ENCODE measurements at regions not wholly inside any gene's neighbourhood (a gene's known extent, or its start where the extent isn't known, plus 50 kb on each side); places are given as distances from the start of the nearest gene placed in this dataset.

DNA sequence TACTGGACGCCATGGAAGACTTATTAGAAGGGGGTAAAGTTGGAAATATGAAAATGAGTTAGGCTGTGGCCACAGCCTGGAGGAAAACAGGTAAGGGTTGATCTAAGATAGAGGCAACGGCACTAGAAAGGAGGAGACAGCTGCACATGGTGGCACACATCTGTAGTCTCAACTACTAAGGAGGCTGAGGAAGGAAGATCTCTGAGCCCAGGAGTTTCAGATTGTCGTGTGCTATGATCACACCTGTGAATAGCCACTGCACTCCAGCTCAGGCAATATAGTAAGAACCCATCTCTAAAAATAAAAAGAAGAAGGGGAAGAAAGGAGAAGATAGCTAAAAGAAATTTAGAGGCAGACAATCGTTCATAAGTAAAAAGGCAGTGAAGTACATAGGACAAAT is 87.8 kb upstream of the SORBS2 start:
- CTCF ChIA-PET: no interaction called here
- Mint-ChIP-seq H3K9me3 (ENCODE audit: low read depth) (no peaks in the 10 kb centered on the region), H3K27me3 (no peaks in the 10 kb centered on the region)

DNA sequence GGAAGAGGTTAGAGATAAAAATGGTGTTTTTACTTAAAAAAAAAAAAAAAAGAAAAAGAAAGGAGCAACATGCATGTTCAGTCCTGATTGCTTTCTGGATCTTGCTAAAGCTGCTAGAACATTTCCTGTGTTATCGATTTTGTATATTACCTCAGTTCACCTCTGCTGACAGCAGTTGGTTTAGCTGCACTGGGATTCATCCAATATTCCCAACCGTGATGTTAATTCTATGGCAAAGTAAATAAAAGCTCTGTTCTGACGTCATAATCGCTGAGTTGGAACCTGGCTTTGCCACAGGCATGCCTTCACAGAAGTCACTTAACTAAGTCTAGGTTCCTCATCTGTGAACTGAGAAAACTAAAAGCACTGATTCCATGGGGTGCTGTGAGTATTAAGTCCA is 90.7 kb upstream of the SORBS2 start:
- CTCF ChIA-PET: no interaction called here
- ATAC-seq: no peak
- no peak for DNase-seq
- H3K27ac Mint-ChIP-seq: no peak overlapping the region
- H3K36me3 Mint-ChIP-seq: no peaks in the 10 kb centered on the region
- H3K27me3 Mint-ChIP-seq: no peaks in the 10 kb centered on the region
- H3K4me3 Mint-ChIP-seq: no peak overlapping the region
- H3K4me1 Mint-ChIP-seq: no peaks in the 10 kb centered on the region
- H3K9me3 Mint-ChIP-seq (ENCODE audit: low read depth): no peaks in the 10 kb centered on the region

More for the DNA sequence above, 87.8 kb upstream of the SORBS2 start:
- no peak overlapping the region for H3K4me3 Mint-ChIP-seq
- peaks cover 2% of the 10 kb centered on the region for H3K4me1 Mint-ChIP-seq
- H3K27ac Mint-ChIP-seq: no peak overlapping the region
- ATAC-seq (no peak), DNase-seq (no peak)
- no peaks in the 10 kb centered on the region for H3K36me3 Mint-ChIP-seq

DNA sequence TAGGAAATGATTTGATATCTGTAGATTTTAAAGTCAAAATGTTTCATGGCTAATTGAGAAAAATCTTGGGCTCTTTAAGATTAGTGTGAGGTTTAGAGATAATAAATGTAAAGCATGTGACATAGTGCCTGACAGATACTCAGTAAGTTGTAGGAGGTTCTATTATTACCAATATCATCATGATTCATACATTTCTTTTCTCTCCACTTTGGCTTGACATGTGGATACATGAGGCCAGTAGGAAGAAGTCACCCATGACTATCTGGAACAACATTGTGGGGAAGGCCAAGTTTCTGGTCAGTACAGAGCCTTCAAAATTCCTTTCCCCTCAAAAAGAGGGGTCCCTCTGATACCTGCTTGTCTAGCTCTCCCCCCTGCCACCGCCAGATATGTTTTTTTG is 91.2 kb upstream of the SORBS2 start:
- Mint-ChIP-seq H3K9me3 (ENCODE audit: low read depth) (no peaks in the 10 kb centered on the region), H3K36me3 (no peaks in the 10 kb centered on the region), H3K27ac (no peak overlapping the region), H3K27me3 (no peaks in the 10 kb centered on the region), H3K4me3 (no peak overlapping the region), H3K4me1 (no peaks in the 10 kb centered on the region)
- DNase-seq: no peak
- no peak for ATAC-seq
- CTCF ChIA-PET: no interaction called here

DNA sequence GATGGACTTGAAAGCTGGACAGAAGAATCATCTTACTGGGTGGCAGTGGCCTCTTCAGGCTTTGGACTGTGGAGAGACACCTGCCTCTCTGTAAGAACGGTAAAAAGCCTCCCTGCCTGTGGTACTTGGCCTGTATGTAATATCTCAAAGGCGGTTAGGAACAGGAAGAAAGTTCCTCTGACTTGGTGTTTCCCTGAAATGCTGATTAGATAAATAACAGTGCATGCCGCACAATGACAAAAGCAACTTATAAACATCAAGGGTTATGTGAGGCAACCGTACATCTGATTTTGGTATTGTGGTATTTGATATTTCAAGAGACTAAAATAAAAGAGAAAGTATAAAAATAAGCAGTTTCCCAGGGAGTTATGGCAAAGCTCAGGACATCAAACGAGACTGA is 92.4 kb upstream of the SORBS2 start:
- no peak for ATAC-seq
- Mint-ChIP-seq H3K36me3 (no peaks in the 10 kb centered on the region), H3K9me3 (ENCODE audit: low read depth) (no peaks in the 10 kb centered on the region), H3K27me3 (no peaks in the 10 kb centered on the region), H3K4me3 (no peak overlapping the region), H3K4me1 (no peaks in the 10 kb centered on the region), H3K27ac (no peak overlapping the region)
- no peak for DNase-seq
- CTCF ChIA-PET: no interaction called here

DNA sequence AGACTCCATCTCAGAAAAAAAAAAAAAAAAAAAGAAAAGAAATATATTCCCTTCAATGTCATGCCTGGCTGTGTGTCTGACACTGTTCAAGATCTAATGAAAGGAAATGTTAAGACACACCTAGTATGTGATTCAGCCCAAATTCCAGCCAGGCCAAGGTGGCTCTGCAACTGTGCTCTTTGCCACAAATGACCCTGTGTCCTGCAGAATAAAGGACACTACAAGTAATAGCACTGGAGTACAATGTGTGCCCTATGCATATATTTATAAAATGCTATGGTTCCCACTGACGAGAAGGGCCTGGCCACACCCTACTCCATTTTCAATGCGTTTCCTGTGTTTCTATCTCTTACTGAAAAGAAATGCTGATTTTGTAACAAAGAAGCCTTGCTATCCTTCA is 98.0 kb upstream of the SORBS2 start:
- H3K27me3 Mint-ChIP-seq: no peaks in the 10 kb centered on the region
- DNase-seq (no peak), ATAC-seq (no peak)
- H3K4me3 Mint-ChIP-seq: no peak overlapping the region
- H3K9me3 Mint-ChIP-seq (ENCODE audit: low read depth): no peaks in the 10 kb centered on the region
- no peak overlapping the region for H3K27ac Mint-ChIP-seq
- CTCF ChIA-PET: no interaction called here
- no peaks in the 10 kb centered on the region for H3K4me1 Mint-ChIP-seq
- H3K36me3 Mint-ChIP-seq: no peaks in the 10 kb centered on the region

DNA sequence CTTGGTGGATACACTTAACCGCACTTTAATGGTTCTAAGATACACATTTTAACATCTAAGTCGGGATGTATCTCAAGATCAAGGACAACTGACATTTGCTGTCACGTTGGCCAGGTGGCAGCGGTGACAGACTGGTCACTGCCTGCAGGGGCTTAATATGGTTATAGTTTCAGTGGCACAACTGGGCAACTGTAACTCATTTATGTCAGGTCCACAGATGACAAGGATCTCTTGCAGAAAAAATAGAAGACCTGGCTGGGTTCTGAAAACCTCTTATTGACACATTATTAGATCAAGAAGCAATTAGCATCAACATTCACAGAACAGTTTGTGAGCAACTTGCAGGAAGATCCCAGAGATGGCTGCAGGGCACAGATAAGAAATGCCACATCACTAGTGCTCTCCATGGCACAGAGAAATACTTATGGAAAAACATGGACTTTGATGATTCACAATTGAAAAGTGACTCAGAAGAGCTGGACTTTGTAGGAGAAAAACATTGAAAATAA is 99.6 kb upstream of the SORBS2 start:
- Mint-ChIP-seq H3K4me1 (no peaks in the 10 kb centered on the region), H3K27ac (no peak overlapping the region), H3K9me3 (ENCODE audit: low read depth) (no peaks in the 10 kb centered on the region), H3K36me3 (no peaks in the 10 kb centered on the region), H3K4me3 (no peak overlapping the region), H3K27me3 (no peaks in the 10 kb centered on the region)
- CTCF ChIA-PET: no interaction called here
- ATAC-seq: no peak
- DNase-seq: no peak

DNA sequence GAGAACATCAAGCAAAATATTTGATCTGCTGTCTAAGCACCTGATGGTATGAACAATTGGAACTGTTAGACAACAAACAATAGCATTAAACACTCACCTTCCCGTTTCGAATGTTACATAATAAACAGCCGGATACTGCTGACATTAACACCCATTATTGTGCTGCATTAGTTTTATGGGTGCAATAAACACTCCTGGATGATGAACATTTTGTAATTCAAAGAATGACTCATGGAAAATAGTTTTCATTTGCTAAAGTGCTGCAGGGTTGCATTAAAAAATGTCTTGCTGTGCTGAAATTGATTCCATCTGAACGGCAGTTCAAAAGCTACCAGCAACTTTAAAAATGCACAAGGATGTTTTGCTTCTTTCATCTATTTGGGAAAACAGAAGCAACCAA is 100.8 kb upstream of the SORBS2 start:
- Mint-ChIP-seq H3K36me3 (no peaks in the 10 kb centered on the region), H3K27ac (no peak overlapping the region), H3K4me3 (no peak overlapping the region), H3K9me3 (ENCODE audit: low read depth) (no peaks in the 10 kb centered on the region), H3K27me3 (no peaks in the 10 kb centered on the region), H3K4me1 (no peaks in the 10 kb centered on the region)
- DNase-seq (no peak), ATAC-seq (no peak)
- CTCF ChIA-PET: no interaction called here

DNA sequence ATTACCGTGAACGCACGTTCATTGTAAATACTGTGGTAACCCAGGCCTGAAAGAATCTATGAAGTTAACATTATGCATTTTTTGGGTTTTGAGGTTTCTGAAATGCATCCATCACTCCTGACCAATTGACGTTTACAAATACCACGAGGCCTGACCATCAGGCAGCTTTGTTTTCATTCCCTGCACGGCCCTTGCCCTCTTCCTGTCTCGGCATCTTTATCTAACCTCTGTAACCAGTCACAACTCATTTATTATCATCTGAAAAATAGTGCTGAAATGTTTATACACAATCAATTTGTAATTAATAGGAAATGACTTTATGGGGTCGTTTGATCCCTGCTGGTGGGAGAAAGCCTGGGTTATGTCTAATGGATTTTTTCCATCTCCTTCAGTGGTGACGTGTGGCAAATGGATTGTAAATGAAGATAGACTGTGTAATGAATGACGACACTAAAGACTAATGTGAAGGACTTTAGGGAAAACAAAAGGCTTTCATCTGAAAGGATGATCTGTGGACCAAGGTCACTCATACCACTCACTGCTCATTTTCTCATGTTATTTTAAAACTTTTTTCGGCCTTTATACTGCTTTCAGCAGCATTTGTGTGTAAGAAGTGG is 102.7 kb upstream of the SORBS2 start:
- Mint-ChIP-seq H3K4me1 (no peaks in the 10 kb centered on the region), H3K27ac (no peak overlapping the region), H3K27me3 (peaks cover 3% of the 10 kb centered on the region), H3K36me3 (no peaks in the 10 kb centered on the region), H3K4me3 (no peak overlapping the region), H3K9me3 (ENCODE audit: low read depth) (no peaks in the 10 kb centered on the region)
- CTCF ChIA-PET: no interaction called here
- ATAC-seq (no peak), DNase-seq (no peak)

DNA sequence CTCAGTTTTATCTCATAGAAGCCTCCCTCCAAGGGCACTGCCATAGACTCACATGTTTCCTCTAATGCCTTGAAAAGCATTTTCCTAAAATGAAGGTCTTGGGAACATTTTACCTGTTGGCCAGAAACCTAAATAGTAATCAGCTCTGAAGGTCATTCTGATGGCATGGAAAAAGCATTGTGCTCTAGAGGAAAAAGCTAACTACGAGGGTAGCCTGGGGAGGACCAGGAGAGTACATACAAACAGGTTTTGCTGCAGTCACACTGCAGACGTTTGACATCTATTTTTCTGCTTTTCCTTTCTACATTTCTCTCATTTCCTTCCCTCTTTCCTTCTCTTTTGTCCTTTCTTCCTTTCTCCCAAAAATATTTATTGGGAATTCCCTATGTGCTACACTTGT is 103.3 kb upstream of the SORBS2 start:
- no peak for DNase-seq
- H3K36me3 Mint-ChIP-seq: no peaks in the 10 kb centered on the region
- CTCF ChIA-PET: no interaction called here
- H3K27ac Mint-ChIP-seq: no peak overlapping the region
- ATAC-seq: no peak
- no peaks in the 10 kb centered on the region for H3K9me3 Mint-ChIP-seq (ENCODE audit: low read depth)
- H3K4me3 Mint-ChIP-seq: no peak overlapping the region
- no peaks in the 10 kb centered on the region for H3K4me1 Mint-ChIP-seq
- H3K27me3 Mint-ChIP-seq: peaks cover 3% of the 10 kb centered on the region

DNA sequence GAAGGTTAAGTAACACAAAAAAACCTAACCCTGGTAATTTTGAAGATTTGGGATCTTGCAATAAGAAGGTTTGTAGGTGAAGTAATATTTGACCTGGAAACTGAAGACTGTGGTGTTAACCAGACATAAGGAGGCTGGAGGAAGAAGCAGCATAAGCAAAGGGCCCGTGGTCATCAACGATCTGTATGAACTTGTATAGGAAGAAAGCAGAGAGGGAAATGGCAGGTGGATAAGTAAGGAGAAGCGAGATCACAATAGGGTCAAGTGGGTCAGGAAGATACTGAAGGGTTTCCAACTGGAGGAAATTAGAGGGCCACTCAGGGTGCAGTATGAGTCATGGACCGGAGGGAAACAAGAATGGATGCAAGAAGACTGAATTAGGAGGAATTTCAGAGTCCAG is 103.8 kb upstream of the SORBS2 start:
- CTCF ChIA-PET: no interaction called here
- DNase-seq (no peak), ATAC-seq (no peak)
- Mint-ChIP-seq H3K27ac (no peak overlapping the region), H3K27me3 (peaks cover 3% of the 10 kb centered on the region), H3K4me1 (no peaks in the 10 kb centered on the region), H3K4me3 (no peak overlapping the region), H3K36me3 (no peaks in the 10 kb centered on the region), H3K9me3 (ENCODE audit: low read depth) (no peaks in the 10 kb centered on the region)

DNA sequence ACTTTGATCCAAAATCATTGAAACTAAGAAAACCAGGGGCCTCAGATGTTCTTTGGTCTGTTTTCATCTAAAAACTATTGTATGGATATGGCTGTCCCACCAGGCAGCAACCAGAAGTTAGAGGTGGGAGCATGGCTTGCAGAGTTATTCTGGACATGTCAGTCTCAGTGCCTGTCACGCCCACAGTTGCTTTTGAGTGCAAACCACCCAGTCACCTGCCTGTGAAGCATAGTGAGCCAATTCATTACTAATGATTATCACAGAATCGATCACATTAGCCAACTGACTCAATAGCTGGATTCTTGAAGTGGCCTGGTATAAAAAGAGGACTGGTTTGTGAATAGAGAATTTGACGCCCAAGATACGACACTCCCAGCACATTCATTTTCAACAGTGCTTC is 104.2 kb upstream of the SORBS2 start:
- CTCF ChIA-PET: no interaction called here
- H3K27ac Mint-ChIP-seq: no peak overlapping the region
- H3K4me1 Mint-ChIP-seq: no peaks in the 10 kb centered on the region
- no peaks in the 10 kb centered on the region for H3K9me3 Mint-ChIP-seq (ENCODE audit: low read depth)
- no peak overlapping the region for H3K4me3 Mint-ChIP-seq
- ATAC-seq: no peak
- H3K27me3 Mint-ChIP-seq: peaks cover 3% of the 10 kb centered on the region
- DNase-seq: no peak
- no peaks in the 10 kb centered on the region for H3K36me3 Mint-ChIP-seq

DNA sequence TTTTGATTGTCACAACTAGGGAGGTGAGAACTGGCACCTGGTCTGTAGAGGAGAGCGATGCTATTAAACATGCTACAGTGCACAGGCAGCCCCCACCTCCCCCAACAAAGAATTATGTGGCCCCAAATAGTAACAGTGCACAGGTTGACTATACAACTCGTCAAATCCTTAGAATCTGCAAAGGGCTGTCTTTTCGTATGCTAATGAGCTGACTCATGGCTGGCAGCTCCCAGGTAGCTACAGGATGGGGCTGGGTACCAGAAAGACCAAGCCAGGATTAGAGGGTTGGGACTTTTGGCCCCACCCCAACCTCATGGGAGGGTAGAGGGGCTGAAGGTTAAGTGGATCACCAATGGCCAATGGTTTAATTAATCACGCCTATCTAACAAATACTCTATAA is 104.7 kb upstream of the SORBS2 start:
- no peak overlapping the region for H3K27ac Mint-ChIP-seq
- ATAC-seq (no peak), DNase-seq (no peak)
- peaks cover 4% of the 10 kb centered on the region for H3K27me3 Mint-ChIP-seq
- H3K4me1 Mint-ChIP-seq: no peaks in the 10 kb centered on the region
- H3K4me3 Mint-ChIP-seq: no peak overlapping the region
- CTCF ChIA-PET: no interaction called here
- H3K9me3 Mint-ChIP-seq (ENCODE audit: low read depth): no peaks in the 10 kb centered on the region
- H3K36me3 Mint-ChIP-seq: no peaks in the 10 kb centered on the region

DNA sequence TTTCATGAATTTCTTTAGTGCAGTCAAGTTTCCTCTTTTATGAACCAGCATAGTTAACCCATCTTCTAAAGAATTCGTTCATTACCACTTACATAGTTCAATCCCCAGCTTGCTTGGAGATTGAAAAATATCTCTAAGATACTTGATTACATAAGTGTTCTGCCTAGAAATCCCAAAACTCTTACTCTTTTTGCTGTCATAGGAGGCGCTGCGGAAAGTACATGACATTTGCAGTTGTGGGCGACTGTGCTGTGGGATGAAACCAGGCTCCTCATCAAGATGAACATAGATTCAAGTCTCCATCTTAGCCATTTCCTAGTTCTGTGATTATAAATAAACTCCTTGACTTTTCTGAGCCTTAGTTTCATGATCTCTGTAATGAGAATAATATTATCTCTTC is 107.1 kb upstream of the SORBS2 start:
- Mint-ChIP-seq H3K27ac (no peak overlapping the region), H3K27me3 (peaks cover 5% of the 10 kb centered on the region), H3K4me1 (no peaks in the 10 kb centered on the region), H3K9me3 (ENCODE audit: low read depth) (no peaks in the 10 kb centered on the region), H3K36me3 (no peaks in the 10 kb centered on the region), H3K4me3 (no peak overlapping the region)
- no peak for DNase-seq
- CTCF ChIA-PET: no interaction called here
- no peak for ATAC-seq

DNA sequence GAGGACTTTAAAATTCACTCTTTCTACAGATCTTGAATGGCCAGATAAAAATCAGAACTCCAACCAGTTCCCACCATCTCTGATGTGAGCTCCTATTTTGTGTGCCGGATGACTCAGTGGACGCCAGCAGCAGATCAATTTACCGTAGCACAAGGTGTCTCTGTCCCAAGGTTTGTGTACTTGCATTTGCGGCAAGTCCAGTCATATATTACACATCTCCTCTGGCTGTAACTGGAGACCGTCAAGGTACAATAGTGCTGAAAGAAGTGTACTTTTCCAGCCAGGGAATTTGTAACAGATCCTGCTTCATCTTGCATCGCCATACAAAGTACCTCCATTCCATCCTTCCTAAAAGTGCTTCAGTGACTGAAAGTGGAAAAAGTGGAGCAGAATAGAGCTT is 108.2 kb upstream of the SORBS2 start:
- Mint-ChIP-seq H3K36me3 (no peaks in the 10 kb centered on the region), H3K4me1 (no peaks in the 10 kb centered on the region), H3K27me3 (peaks cover 5% of the 10 kb centered on the region), H3K4me3 (no peak overlapping the region), H3K27ac (no peak overlapping the region), H3K9me3 (ENCODE audit: low read depth) (no peaks in the 10 kb centered on the region)
- CTCF ChIA-PET: no interaction called here
- ATAC-seq (no peak), DNase-seq (no peak)

DNA sequence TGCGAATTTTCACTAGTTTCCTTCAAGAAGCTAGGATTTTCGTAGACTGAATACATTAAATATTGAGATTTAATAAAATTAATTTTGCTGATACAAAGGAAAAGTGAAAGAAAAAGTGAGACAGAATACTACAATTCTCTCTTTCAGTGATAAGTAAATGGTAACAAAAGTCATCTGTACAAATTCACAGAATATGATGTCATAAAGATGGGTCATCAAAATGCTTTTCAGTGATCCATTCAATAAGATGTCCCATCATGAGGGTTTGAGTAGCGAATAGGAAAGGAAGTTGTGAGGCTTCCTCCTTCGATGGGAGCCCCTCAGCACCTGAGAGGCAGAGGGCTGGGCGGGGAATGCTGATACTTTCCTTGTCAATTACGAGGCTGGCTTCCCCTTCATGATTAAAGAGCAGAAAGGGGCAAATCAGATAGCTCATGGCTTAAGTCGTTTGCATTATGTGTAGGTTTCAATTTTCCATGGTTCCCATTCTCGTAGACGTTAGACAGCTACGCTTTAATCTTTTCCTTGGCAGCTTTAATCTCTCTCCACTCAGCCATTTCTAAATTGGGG is 108.8 kb upstream of the SORBS2 start:
- Mint-ChIP-seq H3K27ac (no peak overlapping the region), H3K9me3 (ENCODE audit: low read depth) (no peaks in the 10 kb centered on the region), H3K27me3 (peaks cover 5% of the 10 kb centered on the region), H3K4me3 (no peak overlapping the region), H3K4me1 (no peaks in the 10 kb centered on the region), H3K36me3 (no peaks in the 10 kb centered on the region)
- CTCF ChIA-PET: no interaction called here
- no peak for ATAC-seq
- no peak for DNase-seq
